ENCODE measurements at regions not wholly inside any gene's neighbourhood (a gene's known extent, or its start where the extent isn't known, plus 50 kb on each side); places are given as distances from the start of the nearest gene placed in this dataset.

DNA sequence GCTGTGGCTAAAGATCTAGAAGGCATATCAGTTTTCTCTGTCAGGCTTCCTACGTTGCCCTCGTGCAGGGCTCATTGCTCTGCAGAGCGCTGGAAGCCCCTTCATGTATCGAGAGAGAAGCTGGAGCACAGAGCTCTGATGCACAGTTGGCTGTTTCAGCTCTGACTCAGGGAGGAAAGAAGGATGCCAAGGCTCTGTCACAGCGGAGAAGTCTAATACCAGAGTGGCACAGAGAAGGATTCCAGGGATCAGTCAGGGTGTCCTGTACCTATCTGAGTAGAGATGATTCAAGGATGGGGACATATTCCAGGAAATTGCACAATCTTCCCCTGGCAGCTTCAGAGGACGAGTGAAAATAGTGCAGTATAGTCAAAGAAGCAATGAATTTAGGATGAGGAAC, 179.2 kb upstream of the FMN2 start:
- H3K4me1 ChIP-seq (ENCODE audit: insufficient read depth, low read length, poor library complexity, severe bottlenecking), result no peaks in the 10 kb centered on the region
- no TSS peak for BruUV-seq (replicated peaks)
- TF ChIP-seq, protein P1, sequence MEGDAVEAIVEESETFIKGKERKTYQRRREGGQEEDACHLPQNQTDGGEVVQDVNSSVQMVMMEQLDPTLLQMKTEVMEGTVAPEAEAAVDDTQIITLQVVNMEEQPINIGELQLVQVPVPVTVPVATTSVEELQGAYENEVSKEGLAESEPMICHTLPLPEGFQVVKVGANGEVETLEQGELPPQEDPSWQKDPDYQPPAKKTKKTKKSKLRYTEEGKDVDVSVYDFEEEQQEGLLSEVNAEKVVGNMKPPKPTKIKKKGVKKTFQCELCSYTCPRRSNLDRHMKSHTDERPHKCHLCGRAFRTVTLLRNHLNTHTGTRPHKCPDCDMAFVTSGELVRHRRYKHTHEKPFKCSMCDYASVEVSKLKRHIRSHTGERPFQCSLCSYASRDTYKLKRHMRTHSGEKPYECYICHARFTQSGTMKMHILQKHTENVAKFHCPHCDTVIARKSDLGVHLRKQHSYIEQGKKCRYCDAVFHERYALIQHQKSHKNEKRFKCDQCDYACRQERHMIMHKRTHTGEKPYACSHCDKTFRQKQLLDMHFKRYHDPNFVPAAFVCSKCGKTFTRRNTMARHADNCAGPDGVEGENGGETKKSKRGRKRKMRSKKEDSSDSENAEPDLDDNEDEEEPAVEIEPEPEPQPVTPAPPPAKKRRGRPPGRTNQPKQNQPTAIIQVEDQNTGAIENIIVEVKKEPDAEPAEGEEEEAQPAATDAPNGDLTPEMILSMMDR (conservative IDR thresholded peaks at IDR 0.05; ENCODE audit: low read depth, low read length), result no peak
- TF ChIP-seq EZH2 (IDR thresholded peaks at IDR 0.05; ENCODE audit: borderline replicate concordance, low read depth, low read length, poor library complexity, severe bottlenecking), result no peak
- ChIA-PET CTCF (no interaction called here), POLR2A (ENCODE audit: low non-redundant PET) (no interaction called here)
- H3K36me3 ChIP-seq (ENCODE audit: insufficient read depth, low read length, poor library complexity, severe bottlenecking), result no peaks in the 10 kb centered on the region
- H3K27me3 ChIP-seq (replicated peaks; ENCODE audit: insufficient read depth, low read depth, low read length, poor library complexity), result no peaks in the 10 kb centered on the region
- H3K4me3 ChIP-seq (ENCODE audit: low read depth, low read length, poor library complexity, severe bottlenecking), result no peak overlapping the region
- intact Hi-C loops (cut with micrococcal nuclease; ENCODE audit: unreplicated experiment), result no loop called here
- no peaks in the 10 kb centered on the region for H3K9me3 ChIP-seq (ENCODE audit: low read depth, low read length, poor library complexity, severe bottlenecking)
- H3K27ac ChIP-seq (ENCODE audit: low read depth, low read length, poor library complexity, severe bottlenecking), result no peak overlapping the region
- no peak for DNase-seq (ENCODE audit: low spot score)

DNA sequence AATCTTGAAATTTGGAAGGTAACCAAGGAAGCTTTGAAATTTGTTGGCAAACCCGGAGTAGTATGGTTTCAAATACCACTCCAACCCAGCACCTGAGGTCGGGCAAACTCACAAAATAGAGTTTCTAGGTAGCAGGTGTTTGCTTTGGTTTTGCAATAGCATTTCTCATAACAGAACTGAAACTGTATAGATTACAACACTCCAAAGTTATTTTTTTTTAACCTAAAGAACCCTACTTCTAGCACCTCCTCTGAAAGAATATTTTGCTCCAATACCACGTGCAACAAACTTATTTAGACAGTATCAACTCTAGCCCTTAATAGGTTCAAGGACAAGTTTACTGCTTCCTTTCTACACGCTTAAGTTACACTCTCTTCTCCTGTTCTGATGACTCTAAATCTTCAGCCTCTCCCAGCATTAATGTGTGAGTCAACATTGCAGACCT, 178.5 kb upstream of the FMN2 start:
- no peak for TF ChIP-seq EZH2 (IDR thresholded peaks at IDR 0.05; ENCODE audit: borderline replicate concordance, low read depth, low read length, poor library complexity, severe bottlenecking)
- TF ChIP-seq, protein P1 (conservative IDR thresholded peaks at IDR 0.05; ENCODE audit: low read depth, low read length), result no peak
- Histone ChIP-seq H3K9me3 (ENCODE audit: low read depth, low read length, poor library complexity, severe bottlenecking) (no peaks in the 10 kb centered on the region), H3K36me3 (ENCODE audit: insufficient read depth, low read length, poor library complexity, severe bottlenecking) (no peaks in the 10 kb centered on the region), H3K4me3 (ENCODE audit: low read depth, low read length, poor library complexity, severe bottlenecking) (no peak overlapping the region), H3K27ac (ENCODE audit: low read depth, low read length, poor library complexity, severe bottlenecking) (no peak overlapping the region), H3K27me3 (replicated peaks; ENCODE audit: insufficient read depth, low read depth, low read length, poor library complexity) (no peaks in the 10 kb centered on the region), H3K4me1 (ENCODE audit: insufficient read depth, low read length, poor library complexity, severe bottlenecking) (no peaks in the 10 kb centered on the region)
- ChIA-PET CTCF (no interaction called here), POLR2A (ENCODE audit: low non-redundant PET) (interaction anchor here (0.5 kb wide), 1 partner anchor 872 kb away, joined by 3 read pairs; no protein-coding TSS in a partner anchor)
- DNase-seq (ENCODE audit: low spot score), result no peak
- BruUV-seq (replicated peaks), result no TSS peak
- intact Hi-C loops (cut with micrococcal nuclease; ENCODE audit: unreplicated experiment), result no loop called here

DNA sequence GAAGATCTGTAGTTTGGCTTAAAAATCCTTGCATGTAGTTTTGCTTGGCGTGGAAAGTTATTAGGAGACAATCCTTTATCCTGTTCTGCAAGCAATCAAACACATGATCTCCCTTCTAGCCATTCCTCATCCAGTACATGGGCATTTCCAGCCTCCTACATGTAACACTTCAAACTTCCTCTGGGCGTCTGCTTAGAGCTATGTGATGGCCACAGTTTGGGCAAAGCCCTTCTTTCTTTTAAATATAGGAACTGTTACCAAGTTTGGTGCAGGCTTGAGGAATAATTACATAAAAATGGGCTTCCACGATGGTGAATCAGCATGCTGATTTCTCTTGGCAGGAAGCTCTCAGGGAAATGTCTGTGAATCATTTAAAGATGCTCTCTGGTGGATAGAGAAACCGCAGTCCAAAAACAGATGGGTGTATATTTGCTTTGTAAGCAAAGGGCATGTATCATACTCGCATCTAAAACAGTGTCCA, 176.9 kb upstream of the FMN2 start:
- Histone ChIP-seq H3K9me3 (ENCODE audit: low read depth, low read length, poor library complexity, severe bottlenecking) (no peaks in the 10 kb centered on the region), H3K36me3 (ENCODE audit: insufficient read depth, low read length, poor library complexity, severe bottlenecking) (no peaks in the 10 kb centered on the region), H3K4me3 (ENCODE audit: low read depth, low read length, poor library complexity, severe bottlenecking) (no peak overlapping the region), H3K27me3 (replicated peaks; ENCODE audit: insufficient read depth, low read depth, low read length, poor library complexity) (no peaks in the 10 kb centered on the region), H3K4me1 (ENCODE audit: insufficient read depth, low read length, poor library complexity, severe bottlenecking) (no peaks in the 10 kb centered on the region), H3K27ac (ENCODE audit: low read depth, low read length, poor library complexity, severe bottlenecking) (no peak overlapping the region)
- DNase-seq (ENCODE audit: low spot score), result no peak
- ChIA-PET CTCF (no interaction called here), POLR2A (ENCODE audit: low non-redundant PET) (no interaction called here)
- BruUV-seq (replicated peaks), result no TSS peak
- intact Hi-C loops (cut with micrococcal nuclease; ENCODE audit: unreplicated experiment), result no loop called here
- TF ChIP-seq EZH2 (IDR thresholded peaks at IDR 0.05; ENCODE audit: borderline replicate concordance, low read depth, low read length, poor library complexity, severe bottlenecking), result no peak
- TF ChIP-seq, protein P1 (conservative IDR thresholded peaks at IDR 0.05; ENCODE audit: low read depth, low read length), result no peak
